Mucosa of descending colon (tissue), 3 donors: ENCODE measurements at regions not wholly inside any gene's neighbourhood (a gene's known extent, or its start where the extent isn't known, plus 50 kb on each side); places are given as distances from the start of the nearest gene placed in this dataset.
A peak's percentile ranks its signal among the peaks of the same experiment; 100 is the strongest.

ENCODE experiments used
- ATAC-seq: fragments of 200-7000 bp; cut with Tn5 transposase; one replicate; pipeline ENCODE4 v1.9.1; 2020; ENCODE audit warnings: mild to moderate bottlenecking, moderate library complexity
- DNase-seq, 3 donors: peaks; one replicate each; pipeline ENCODE4 v3.0.0-alpha.2; 2020
- H3K36me3 ChIP-seq: fragments of 200-600 bp; one replicate; pipeline ENCODE4 v1.8.0; 2021; ENCODE audit warnings: low read depth, mild to moderate bottlenecking
- H3K4me1 ChIP-seq: fragments of 200-600 bp; one replicate; pipeline ENCODE4 v1.8.0; 2021; ENCODE audit warnings: low read depth, mild to moderate bottlenecking
- H3K4me3 ChIP-seq: fragments of 200-600 bp; one replicate; pipeline ENCODE4 v1.8.0; 2021; ENCODE audit warnings: mild to moderate bottlenecking
- H3K9me3 ChIP-seq: fragments of 200-600 bp; one replicate; pipeline ENCODE4 v1.8.0; 2021; ENCODE audit warnings: mild to moderate bottlenecking
- intact Hi-C, 2 donors: fragments of 100-400 bp; cut with DNase I in 1 of 2; cut with micrococcal nuclease in 1 of 2; formaldehyde crosslinking; loops; one replicate each; pipeline versions ENCODE4 v1.11.0 to v1.11.1; 2022; cut with DNase I, micrococcal nuclease
- TF ChIP-seq, protein P1 (sequence below): fragments of 200-600 bp; IDR thresholded peaks from one replicate; pipeline ENCODE4 v1.8.0; 2022; ENCODE audit warnings: antibody characterized with exemption, mild to moderate bottlenecking
- donor health status: DM: no; HTN: no; CAD: no; lungs with moderate emphysema.
- donor health status: DM: no; HTN: no; CAD: no.
- donor health status: DM: no; HTN: yes; CAD: no.

DNA sequence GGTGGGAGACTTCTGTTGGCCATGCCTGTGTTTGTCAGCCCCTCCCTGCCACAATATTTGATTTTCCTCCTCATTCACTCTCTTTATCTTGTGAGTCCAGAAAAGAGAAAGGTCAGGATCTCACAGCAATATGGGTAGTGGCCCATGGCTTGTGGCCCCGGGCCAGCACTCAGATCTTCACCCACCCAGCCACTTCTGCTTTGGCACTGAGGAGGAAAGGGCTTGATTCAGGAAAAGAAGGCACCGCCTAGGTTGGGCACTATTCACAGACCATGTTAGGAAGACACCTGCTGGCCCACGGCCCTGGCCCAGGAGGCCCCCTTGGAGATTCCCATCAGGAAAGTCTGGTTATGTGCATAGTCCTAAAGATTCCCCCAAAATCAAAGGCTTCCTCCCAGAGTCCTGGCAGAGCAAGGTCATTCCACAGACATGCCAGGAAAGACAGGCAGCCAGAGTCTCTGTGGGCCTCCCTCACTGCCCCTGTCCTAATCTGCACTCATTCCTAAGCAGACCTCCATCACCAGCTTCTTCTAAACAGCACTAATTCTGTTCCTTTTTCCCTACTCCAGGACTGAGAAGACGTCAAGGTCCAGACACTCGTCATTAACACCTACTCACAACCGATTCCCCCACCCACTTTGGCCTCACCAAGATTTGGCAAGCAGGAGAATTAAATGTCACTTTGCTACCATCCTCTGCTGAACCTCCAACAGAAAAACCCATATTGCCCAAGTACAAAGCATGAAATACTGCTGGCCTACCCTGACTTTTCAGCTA is 179.3 kb downstream of the DEPDC1B start:
- no peak for ATAC-seq
- Histone ChIP-seq H3K4me3 (no peak overlapping the region), H3K4me1 (no peaks in the 10 kb centered on the region), H3K36me3 (no peaks in the 10 kb centered on the region), H3K9me3 (no peaks in the 10 kb centered on the region)
- intact Hi-C loops = no loop called here
- TF ChIP-seq, protein P1, sequence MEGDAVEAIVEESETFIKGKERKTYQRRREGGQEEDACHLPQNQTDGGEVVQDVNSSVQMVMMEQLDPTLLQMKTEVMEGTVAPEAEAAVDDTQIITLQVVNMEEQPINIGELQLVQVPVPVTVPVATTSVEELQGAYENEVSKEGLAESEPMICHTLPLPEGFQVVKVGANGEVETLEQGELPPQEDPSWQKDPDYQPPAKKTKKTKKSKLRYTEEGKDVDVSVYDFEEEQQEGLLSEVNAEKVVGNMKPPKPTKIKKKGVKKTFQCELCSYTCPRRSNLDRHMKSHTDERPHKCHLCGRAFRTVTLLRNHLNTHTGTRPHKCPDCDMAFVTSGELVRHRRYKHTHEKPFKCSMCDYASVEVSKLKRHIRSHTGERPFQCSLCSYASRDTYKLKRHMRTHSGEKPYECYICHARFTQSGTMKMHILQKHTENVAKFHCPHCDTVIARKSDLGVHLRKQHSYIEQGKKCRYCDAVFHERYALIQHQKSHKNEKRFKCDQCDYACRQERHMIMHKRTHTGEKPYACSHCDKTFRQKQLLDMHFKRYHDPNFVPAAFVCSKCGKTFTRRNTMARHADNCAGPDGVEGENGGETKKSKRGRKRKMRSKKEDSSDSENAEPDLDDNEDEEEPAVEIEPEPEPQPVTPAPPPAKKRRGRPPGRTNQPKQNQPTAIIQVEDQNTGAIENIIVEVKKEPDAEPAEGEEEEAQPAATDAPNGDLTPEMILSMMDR = no peak
- DNase-seq = no peak

DNA sequence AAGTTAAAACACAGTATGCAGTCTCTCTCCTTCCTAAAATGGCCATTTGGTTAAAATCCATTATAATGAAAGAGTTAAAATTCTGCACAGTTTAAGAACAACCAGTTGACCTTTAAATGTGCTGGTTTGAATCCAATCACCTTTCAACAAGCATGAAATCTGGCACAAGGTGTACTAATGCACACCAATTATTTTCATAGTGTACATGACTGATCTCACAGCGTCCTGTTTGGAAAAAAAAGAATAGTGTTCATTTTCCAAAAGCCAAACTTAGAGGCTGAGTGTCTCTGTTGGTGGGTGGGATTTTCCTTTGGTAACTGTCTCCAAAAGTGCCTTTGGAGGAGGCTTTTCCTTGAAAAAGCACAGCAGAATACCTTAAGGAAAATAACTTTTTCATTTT is 180.6 kb downstream of the DEPDC1B start:
- no peaks in the 10 kb centered on the region for H3K4me1 ChIP-seq
- no peak overlapping the region for H3K4me3 ChIP-seq
- TF ChIP-seq, protein P1 = no peak
- intact Hi-C loops = no loop called here
- H3K9me3 ChIP-seq = no peaks in the 10 kb centered on the region
- no peak for DNase-seq
- H3K36me3 ChIP-seq = no peaks in the 10 kb centered on the region
- ATAC-seq = no peak

DNA sequence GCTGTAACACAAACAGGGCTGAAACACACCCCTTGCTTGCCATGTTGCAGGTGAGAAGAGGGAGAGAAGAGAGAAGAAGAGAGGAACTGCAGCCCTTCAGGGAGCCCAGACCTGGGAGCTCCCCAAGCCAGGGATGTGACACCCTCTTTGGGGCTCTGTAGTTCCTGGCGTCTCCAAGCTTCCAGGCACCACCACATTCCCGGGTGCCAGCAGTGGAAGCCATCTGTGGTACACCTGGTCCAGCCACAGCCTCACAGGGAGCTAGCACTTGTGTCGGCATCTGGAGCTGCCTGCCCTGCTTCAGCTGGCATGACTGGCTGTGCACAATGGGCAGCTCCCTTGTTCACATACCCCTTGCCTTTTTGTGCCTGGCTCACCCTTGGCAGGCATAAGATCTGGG is 182.1 kb downstream of the DEPDC1B start:
- no peak for ATAC-seq
- H3K4me1 ChIP-seq = no peaks in the 10 kb centered on the region
- DNase-seq = no peak
- H3K4me3 ChIP-seq = no peak overlapping the region
- TF ChIP-seq, protein P1 = no peak
- no peaks in the 10 kb centered on the region for H3K36me3 ChIP-seq
- intact Hi-C loops = no loop called here
- H3K9me3 ChIP-seq = no peaks in the 10 kb centered on the region

DNA sequence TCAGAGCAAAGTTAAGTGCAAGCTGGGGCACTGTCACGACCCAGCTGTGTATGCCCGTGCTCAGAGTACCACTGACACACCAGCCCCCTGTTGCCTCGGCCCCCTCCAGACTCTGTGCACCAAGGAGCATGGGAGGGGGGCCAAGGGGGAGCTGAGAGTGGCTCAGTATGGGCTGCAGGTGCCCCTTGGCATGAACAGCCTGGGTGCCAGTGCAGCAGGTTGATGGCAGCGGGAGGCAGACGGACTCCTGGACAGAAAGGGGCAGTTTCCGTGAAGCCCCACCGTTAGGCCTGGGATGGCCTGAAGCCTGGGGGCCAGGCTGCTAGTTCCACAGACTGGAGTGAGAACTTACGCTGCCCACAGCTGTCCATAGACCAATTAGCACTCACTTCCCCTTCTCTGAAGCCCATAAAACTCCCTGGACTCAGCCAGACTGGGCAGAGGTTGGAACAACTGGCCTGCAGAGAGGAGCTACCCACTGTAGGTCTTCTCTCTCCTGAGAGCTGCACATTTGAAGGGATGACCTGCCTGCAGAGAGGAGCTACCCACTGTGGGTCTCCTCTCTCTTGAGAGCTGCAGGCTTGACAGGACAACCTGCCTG is 182.8 kb downstream of the DEPDC1B start:
- H3K36me3 ChIP-seq = no peaks in the 10 kb centered on the region
- TF ChIP-seq, protein P1 = no peak
- intact Hi-C loops = no loop called here
- no peak overlapping the region for H3K4me3 ChIP-seq
- no peaks in the 10 kb centered on the region for H3K9me3 ChIP-seq
- no peaks in the 10 kb centered on the region for H3K4me1 ChIP-seq
- ATAC-seq (peak; percentile 21), DNase-seq (no peak)

DNA sequence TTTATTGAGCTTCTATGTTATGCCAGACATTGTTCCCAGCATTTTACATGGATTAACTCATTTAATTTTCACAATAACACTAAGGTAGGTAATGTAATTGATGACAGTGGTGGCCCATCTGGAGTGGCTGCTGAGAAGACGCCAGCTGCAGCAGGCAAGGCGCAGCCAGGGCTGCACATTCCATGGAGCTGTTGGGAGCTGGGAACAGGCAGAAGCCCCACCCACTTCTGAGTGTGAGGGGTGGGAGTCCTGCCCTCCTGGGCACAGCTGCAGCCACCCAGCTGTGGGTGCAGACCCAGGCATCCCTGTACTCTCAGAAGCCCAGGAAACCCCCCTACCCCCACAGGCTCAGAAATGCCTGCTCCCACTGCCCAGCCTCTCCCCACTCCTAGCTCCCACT is 183.3 kb downstream of the DEPDC1B start:
- ATAC-seq = no peak
- Histone ChIP-seq H3K4me1 (no peaks in the 10 kb centered on the region), H3K4me3 (no peak overlapping the region), H3K36me3 (no peaks in the 10 kb centered on the region), H3K9me3 (no peaks in the 10 kb centered on the region)
- intact Hi-C loops = no loop called here
- DNase-seq = no peak
- TF ChIP-seq, protein P1 = no peak
